Vagina (tissue), 2 donors: ENCODE measurements at regions not wholly inside any gene's neighbourhood (a gene's known extent, or its start where the extent isn't known, plus 50 kb on each side); places are given as distances from the start of the nearest gene placed in this dataset.

Experiments
- CTCF ChIP-seq, 3 experiments: fragments of 450-650 bp in 2 of 3; fragments of 200-600 bp in 1 of 3; sonication (generic) in 1 of 3; IDR thresholded peaks; one replicate each; pipeline ENCODE4 v1.5.1; 2017 to 2019; ENCODE audit warnings: antibody characterized with exemption in 3 of 3, mild to moderate bottlenecking in 2 of 3, moderate library complexity in 2 of 3
- POLR2AphosphoS5 ChIP-seq, 2 donors: sonication (generic); formaldehyde crosslinking; IDR thresholded peaks; one replicate each; pipeline ENCODE4 v1.9.0; 2017; ENCODE audit warnings: antibody characterized with exemption in 2 of 2, mild to moderate bottlenecking in 2 of 2, low read depth in 1 of 2; ENCODE audit not compliant: insufficient read depth in 1 of 2

DNA sequence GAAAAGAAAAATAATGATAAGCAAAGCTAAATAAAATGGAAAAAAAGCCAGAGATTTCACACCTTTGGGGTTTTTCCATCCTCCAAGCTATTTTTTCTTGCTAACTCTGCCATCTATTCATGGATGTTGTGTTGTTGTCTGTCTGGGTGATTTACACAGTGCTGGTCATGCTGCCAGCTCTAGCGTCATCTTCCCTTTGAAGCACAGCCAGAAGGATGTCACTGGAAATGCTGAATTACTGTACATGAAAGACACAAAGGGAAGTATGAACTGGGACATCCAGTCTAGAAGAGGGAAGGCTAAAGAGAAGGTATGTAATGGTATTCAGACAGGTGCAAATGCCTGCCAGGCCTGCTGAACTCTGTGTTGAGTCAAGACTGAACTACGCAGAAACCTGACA is 241.9 kb upstream of the STXBP5 start:
- TF ChIP-seq CTCF (IDR thresholded peaks at IDR 0.05) (no peak), POLR2AphosphoS5 (IDR thresholded peaks at IDR 0.05; ENCODE audit: insufficient read depth in 1 of 2, low read depth in 1 of 2) (no peak)
